ENCODE measurements at regions not wholly inside any gene's neighbourhood (a gene's known extent, or its start where the extent isn't known, plus 50 kb on each side); places are given as distances from the start of the nearest gene placed in this dataset.

GRCh38 chr9:107906074-107906473 lies 416.5 kb upstream of the KLF4 start:
- TF ChIP-seq CTCF (IDR thresholded peaks at IDR 0.05; ENCODE audit: low read length) (no peak), EZH2 (IDR thresholded peaks at IDR 0.05; ENCODE audit: borderline replicate concordance, low read length) (no peak)

Measured in OCI-LY1 (cell line).